Sigmoid colon (tissue), 6 donors: ENCODE measurements at regions not wholly inside any gene's neighbourhood (a gene's known extent, or its start where the extent isn't known, plus 50 kb on each side); places are given as distances from the start of the nearest gene placed in this dataset.
A peak's percentile ranks its signal among the peaks of the same experiment; 100 is the strongest.

Experiments
- DNase-seq: peaks from one replicate; pipeline ENCODE4 v3.0.0-alpha.2; 2019
- H3K27ac ChIP-seq, 4 donors: fragments of 200-600 bp; sonication (generic); one replicate each; pipeline ENCODE4 v1.5.1; 2016 to 2019; ENCODE audit warnings: mild to moderate bottlenecking in 1 of 4
- H3K27me3 ChIP-seq, 3 donors: fragments of 200-600 bp; sonication (generic); one replicate each; pipeline ENCODE4 v1.5.1; 2019; ENCODE audit warnings: mild to moderate bottlenecking in 1 of 3
- H3K36me3 ChIP-seq, 4 donors: fragments of 200-600 bp; sonication (generic); one replicate each; pipeline ENCODE4 v1.5.1; 2016 to 2019
- H3K4me1 ChIP-seq, 4 donors: fragments of 200-600 bp; sonication (generic); one replicate each; pipeline ENCODE4 v1.5.1; 2017 to 2019
- H3K4me3 ChIP-seq, 4 donors: fragments of 200-600 bp; sonication (generic); one replicate each; pipeline ENCODE4 v1.5.1; 2017 to 2019; ENCODE audit warnings: mild to moderate bottlenecking in 2 of 4, moderate library complexity in 1 of 4
- H3K9me3 ChIP-seq, 4 donors: fragments of 200-600 bp in 3 of 4; sonication (generic) in 3 of 4; one replicate each; pipeline versions ENCODE4 v1.5.1 to v1.6.1; 2013 to 2019
- CTCF ChIP-seq, 4 experiments: fragments of 450-650 bp in 3 of 4; fragments of 200-600 bp in 1 of 4; IDR thresholded peaks; one replicate each; pipeline ENCODE4 v1.5.1; 2016 to 2019; ENCODE audit warnings: antibody characterized with exemption in 4 of 4, mild to moderate bottlenecking in 3 of 4, moderate library complexity in 2 of 4
- EP300 ChIP-seq, 4 donors: sonication (generic); formaldehyde crosslinking; IDR thresholded peaks; one replicate each; pipeline ENCODE4 v1.6.1; 2017; ENCODE audit warnings: antibody characterized with exemption in 4 of 4
- POLR2A ChIP-seq, 2 donors: fragments of 450-650 bp; IDR thresholded peaks; one replicate each; pipeline ENCODE4 v1.6.1; 2016; ENCODE audit warnings: antibody characterized with exemption in 2 of 2, mild to moderate bottlenecking in 2 of 2, moderate library complexity in 2 of 2
- POLR2AphosphoS5 ChIP-seq, 4 donors: sonication (generic); formaldehyde crosslinking; IDR thresholded peaks; one replicate each; pipeline ENCODE4 v1.6.1; 2017; ENCODE audit warnings: antibody characterized with exemption in 4 of 4
- WGBS, 2 donors: extraction: QIAGEN DNeasy Blood & Tissue Kit; methylation state at CpG; one replicate each; pipeline ENCODE4 v1.1.7; 2013; 5-methylcytosine and 5-hydroxymethylcytosine counted together
- intact Hi-C: fragments of 100-400 bp; cut with DNase I; formaldehyde crosslinking; loops from one replicate; pipeline ENCODE4 v1.15.1; 2023
- donor health status: healthy with polysubstance abuse.
- donor health status: healthy.

GRCh38 chr15:47514200-47514652 is 203.1 kb upstream of the SEMA6D start:
- WGBS, 2 donors = 89 to 91% methylated on average over 2 of the region's 2 CpGs
- Histone ChIP-seq H3K36me3 (no peaks in the 10 kb centered on the region), H3K27ac (no peak overlapping the region), H3K27me3 (no peaks in the 10 kb centered on the region), H3K9me3 (no peaks in the 10 kb centered on the region), H3K4me3 (no peak overlapping the region), H3K4me1 (peaks cover 0 to 10% (median 2%) of the 10 kb centered on the region in 4 donors)
- intact Hi-C loops = no loop called here
- TF ChIP-seq POLR2AphosphoS5 (IDR thresholded peaks at IDR 0.05) (no peak), CTCF (IDR thresholded peaks at IDR 0.05) (no peak), POLR2A (IDR thresholded peaks at IDR 0.05) (no peak), EP300 (IDR thresholded peaks at IDR 0.05) (no peak)
- no peak for DNase-seq

DNA sequence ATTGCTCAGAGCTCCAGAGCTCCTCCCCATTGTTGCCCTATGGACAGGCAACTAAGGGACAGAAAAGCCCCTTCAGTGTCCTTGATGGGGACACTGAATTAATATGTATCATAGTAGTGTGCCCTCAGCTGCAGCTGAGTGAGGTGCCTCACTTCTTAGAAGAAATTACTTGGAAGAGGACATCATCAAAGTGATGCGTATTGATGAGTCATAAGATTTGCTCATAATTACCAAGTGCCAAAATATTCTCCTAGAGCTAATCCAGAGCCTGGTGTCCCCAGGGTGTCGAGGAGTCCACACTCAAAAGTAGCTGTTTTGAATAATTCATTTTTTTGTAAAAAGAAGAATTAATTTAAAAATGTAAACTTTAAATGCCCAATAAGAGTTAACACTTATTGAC is 200.7 kb upstream of the SEMA6D start:
- Histone ChIP-seq H3K4me3 (no peak overlapping the region), H3K27me3 (no peaks in the 10 kb centered on the region), H3K4me1 (peaks cover 0 to 10% (median 2%) of the 10 kb centered on the region in 4 donors), H3K9me3 (no peaks in the 10 kb centered on the region), H3K36me3 (no peaks in the 10 kb centered on the region), H3K27ac (no peak overlapping the region)
- intact Hi-C loops = no loop called here
- WGBS, 2 donors = 86% methylated on average over 2 of the region's 2 CpGs
- no peak for DNase-seq
- TF ChIP-seq EP300 (IDR thresholded peaks at IDR 0.05) = no peak
- no peak for TF ChIP-seq POLR2A (IDR thresholded peaks at IDR 0.05)
- no peak for TF ChIP-seq CTCF (IDR thresholded peaks at IDR 0.05)
- no peak for TF ChIP-seq POLR2AphosphoS5 (IDR thresholded peaks at IDR 0.05)

DNA sequence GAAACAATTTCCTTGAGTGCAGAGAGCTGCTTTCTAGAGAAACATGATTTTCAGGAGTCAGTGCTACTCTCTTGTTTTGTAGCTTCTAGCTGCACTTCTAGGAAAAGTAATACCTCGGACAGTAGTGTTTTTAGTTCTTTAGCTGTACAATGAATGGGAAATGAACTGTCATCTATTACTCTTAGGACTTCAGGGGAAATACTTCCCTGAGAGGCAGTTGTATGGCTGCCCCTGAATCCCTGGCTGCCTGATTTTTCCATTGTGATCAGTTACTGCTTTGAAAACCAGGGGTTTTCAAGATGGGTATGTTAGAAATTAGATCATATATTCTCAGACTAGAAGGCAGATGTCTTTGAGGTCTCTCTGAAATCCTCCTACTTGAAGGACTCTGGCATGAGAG is 200.3 kb upstream of the SEMA6D start:
- WGBS, 2 donors = 83 to 88% methylated on average over 1 of the region's 1 CpG

GRCh38 chr15:47517737-47518136 is 199.6 kb upstream of the SEMA6D start:
- intact Hi-C loops = no loop called here
- no peaks in the 10 kb centered on the region for H3K27me3 ChIP-seq
- no peak for DNase-seq
- TF ChIP-seq POLR2AphosphoS5 (IDR thresholded peaks at IDR 0.05) = peak in 2 of 4 donors; percentile 12 to 34
- no peak for TF ChIP-seq CTCF (IDR thresholded peaks at IDR 0.05)
- TF ChIP-seq EP300 (IDR thresholded peaks at IDR 0.05) = no peak
- no peaks in the 10 kb centered on the region for H3K9me3 ChIP-seq
- H3K4me1 ChIP-seq = peaks cover 0 to 10% (median 2%) of the 10 kb centered on the region in 4 donors
- no peak overlapping the region for H3K27ac ChIP-seq
- WGBS, 2 donors = 18 to 40% methylated on average over 1 of the region's 1 CpG
- no peak overlapping the region for H3K4me3 ChIP-seq
- no peaks in the 10 kb centered on the region for H3K36me3 ChIP-seq

More for the DNA sequence above, 200.3 kb upstream of the SEMA6D start:
- TF ChIP-seq POLR2A (IDR thresholded peaks at IDR 0.05) = no peak
- no peak for TF ChIP-seq POLR2AphosphoS5 (IDR thresholded peaks at IDR 0.05)
- no peak for TF ChIP-seq EP300 (IDR thresholded peaks at IDR 0.05)
- H3K27ac ChIP-seq = peak overlapping the region in 1 of 4 donors; percentile 12
- no peak for DNase-seq
- H3K4me3 ChIP-seq = no peak overlapping the region
- intact Hi-C loops = no loop called here
- H3K27me3 ChIP-seq = no peaks in the 10 kb centered on the region
- no peaks in the 10 kb centered on the region for H3K36me3 ChIP-seq
- no peaks in the 10 kb centered on the region for H3K9me3 ChIP-seq
- peaks cover 0 to 10% (median 2%) of the 10 kb centered on the region in 4 donors for H3K4me1 ChIP-seq

- no peaks in the 10 kb centered on the region for H3K36me3 ChIP-seq
- intact Hi-C loops = no loop called here
Measured at GRCh38 chr15:47523681-47524475, 193.4 kb upstream of the SEMA6D start.

More at GRCh38 chr15:47523681-47524475, 193.4 kb upstream of the SEMA6D start:
- no peak for DNase-seq
- WGBS, 2 donors = 74 to 89% methylated on average over 12 of the region's 12 CpGs
- H3K27ac ChIP-seq = no peak overlapping the region
- no peaks in the 10 kb centered on the region for H3K27me3 ChIP-seq
- H3K9me3 ChIP-seq = no peaks in the 10 kb centered on the region
- no peaks in the 10 kb centered on the region for H3K4me1 ChIP-seq
- no peak for TF ChIP-seq POLR2AphosphoS5 (IDR thresholded peaks at IDR 0.05)
- TF ChIP-seq POLR2A (IDR thresholded peaks at IDR 0.05) = no peak
- no peak for TF ChIP-seq CTCF (IDR thresholded peaks at IDR 0.05)
- TF ChIP-seq EP300 (IDR thresholded peaks at IDR 0.05) = no peak
- no peak overlapping the region for H3K4me3 ChIP-seq
